ENCODE measurements at regions not wholly inside any gene's neighbourhood (a gene's known extent, or its start where the extent isn't known, plus 50 kb on each side); places are given as distances from the start of the nearest gene placed in this dataset.

GRCh38 chr17:79664930-79665737 lies 54.3 kb upstream of the RBFOX3 start:
- DNase-seq (ENCODE audit: low spot score) (peak; percentile 75), ATAC-seq (peak; percentile 82)
- intact Hi-C loops (cut with DNase I), result no loop called here

GRCh38 chr17:79661292-79662041 lies 50.6 kb upstream of the RBFOX3 start:
- DNase-seq (ENCODE audit: low spot score), result no peak
- no peak for ATAC-seq
- intact Hi-C loops (cut with DNase I), result no loop called here

Data from sciatic nerve (tissue), 2 donors.